Dendritic cell treated with granulocyte-macrophage colony-stimulating factor and Interleukin-4, amounts not matched to agents 40 ng/mL and 50 ng/mL, for 4 days (primary cell): ENCODE measurements at regions not wholly inside any gene's neighbourhood (a gene's known extent, or its start where the extent isn't known, plus 50 kb on each side); places are given as distances from the start of the nearest gene placed in this dataset.

Source experiments
- H3K27ac Mint-ChIP-seq: one replicate; pipeline ENCODE4 v1.8.0; 2022; ENCODE audit warnings: mild to moderate bottlenecking, mixed read lengths
- H3K27me3 Mint-ChIP-seq: one replicate; pipeline ENCODE4 v1.8.0; 2022; ENCODE audit warnings: mild to moderate bottlenecking, mixed read lengths
- H3K36me3 Mint-ChIP-seq: one replicate; pipeline ENCODE4 v1.8.0; 2022; ENCODE audit warnings: low read depth, mixed read lengths
- H3K4me1 Mint-ChIP-seq: one replicate; pipeline ENCODE4 v1.8.0; 2022; ENCODE audit warnings: low read depth, mixed read lengths
- H3K4me3 Mint-ChIP-seq: one replicate; pipeline ENCODE4 v1.8.0; 2022; ENCODE audit warnings: mild to moderate bottlenecking, moderate library complexity, mixed read lengths
- H3K9me3 Mint-ChIP-seq: one replicate; pipeline ENCODE4 v1.8.0; 2022; ENCODE audit warnings: mixed read lengths
- intact Hi-C: fragments of 100-400 bp; cut with micrococcal nuclease; formaldehyde crosslinking; loops from one replicate; pipeline ENCODE4 v1.15.0; 2022

DNA sequence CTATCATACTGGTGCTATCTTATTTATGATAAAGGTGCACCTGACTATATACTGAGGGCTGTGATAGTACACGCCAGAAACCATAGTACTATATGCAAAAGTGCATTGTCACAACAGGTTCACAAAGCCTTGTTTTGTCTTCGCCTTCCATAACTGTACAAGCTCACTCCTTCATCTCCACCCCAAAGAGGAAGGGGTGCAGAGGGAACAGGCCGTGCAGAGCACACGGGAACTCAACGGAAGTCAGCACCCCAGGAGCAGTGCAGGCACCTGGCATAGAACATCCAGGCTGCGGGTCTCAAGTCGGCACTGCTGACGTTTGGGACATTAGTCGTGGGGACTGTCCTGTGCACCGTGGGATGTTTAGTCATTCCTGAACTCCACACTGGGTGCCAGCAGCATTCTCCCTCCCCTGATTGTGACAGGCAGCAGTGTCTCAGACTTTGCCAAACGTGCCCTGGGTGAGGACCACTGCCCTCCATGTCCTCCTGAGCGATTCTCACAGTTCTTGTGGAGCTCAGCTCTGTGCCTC, 99.7 kb downstream of the PXDC1 start:
- peaks cover 5% of the 10 kb centered on the region for H3K4me1 Mint-ChIP-seq

GRCh38 chr6:3650959-3651697, 100.4 kb downstream of the PXDC1 start:
- intact Hi-C loops = no loop called here
- Mint-ChIP-seq H3K4me3 (no peak overlapping the region), H3K9me3 (no peaks in the 10 kb centered on the region), H3K27ac (no peak overlapping the region), H3K4me1 (peaks cover 5% of the 10 kb centered on the region), H3K27me3 (no peaks in the 10 kb centered on the region), H3K36me3 (no peaks in the 10 kb centered on the region)

More for the DNA sequence above, 99.7 kb downstream of the PXDC1 start:
- no peak overlapping the region for H3K4me3 Mint-ChIP-seq
- no peak overlapping the region for H3K27ac Mint-ChIP-seq
- no peaks in the 10 kb centered on the region for H3K36me3 Mint-ChIP-seq
- H3K27me3 Mint-ChIP-seq = no peaks in the 10 kb centered on the region
- intact Hi-C loops = no loop called here
- H3K9me3 Mint-ChIP-seq = no peaks in the 10 kb centered on the region

DNA sequence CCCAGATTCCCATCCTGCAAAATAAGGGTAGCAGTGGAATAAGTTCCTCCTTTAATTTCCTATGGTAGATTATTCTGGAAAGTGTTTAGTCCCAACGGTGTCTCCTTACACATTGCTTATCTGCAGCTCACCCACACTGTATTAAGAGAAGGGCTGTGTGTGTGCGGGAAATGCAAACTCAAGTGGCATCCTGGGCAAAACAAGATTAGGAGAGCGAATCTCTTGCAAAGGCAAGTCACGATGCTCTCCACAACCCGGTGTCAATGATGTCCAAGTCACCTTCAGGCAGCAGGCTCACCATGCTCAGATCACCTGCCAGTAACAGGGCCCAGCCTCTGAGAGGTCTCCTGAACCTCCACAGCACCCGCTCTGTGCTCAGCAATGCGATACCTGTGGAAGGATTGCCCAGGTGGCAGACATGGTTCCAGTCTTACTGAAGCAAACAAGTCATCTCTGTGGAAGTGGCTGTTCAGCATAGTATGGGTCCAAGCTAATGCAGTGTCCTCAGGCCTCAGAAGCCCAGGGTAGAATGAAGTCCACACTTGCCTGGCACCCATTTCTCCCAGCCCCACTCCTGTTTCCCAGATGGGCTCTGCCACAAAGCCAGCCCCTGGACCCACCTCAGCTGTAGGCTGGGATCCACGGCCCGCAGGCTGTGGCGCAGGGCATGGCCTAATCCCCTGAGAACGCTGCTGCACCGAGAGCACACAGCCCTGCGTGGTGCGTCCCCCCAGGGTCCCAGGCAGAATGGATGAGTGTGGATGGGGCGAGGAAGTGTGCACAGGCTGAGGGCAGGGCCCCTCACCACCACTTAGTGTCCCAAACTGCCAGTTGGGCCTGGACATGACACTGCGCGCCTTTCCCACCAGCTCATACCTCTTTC, 101.2 kb downstream of the PXDC1 start:
- Mint-ChIP-seq H3K27me3 (no peaks in the 10 kb centered on the region), H3K9me3 (no peaks in the 10 kb centered on the region), H3K27ac (no peak overlapping the region), H3K4me3 (no peak overlapping the region), H3K4me1 (peaks cover 5% of the 10 kb centered on the region), H3K36me3 (no peaks in the 10 kb centered on the region)
- intact Hi-C loops = no loop called here

GRCh38 chr6:3648724-3649123, 102.8 kb downstream of the PXDC1 start:
- Mint-ChIP-seq H3K4me3 (no peak overlapping the region), H3K27me3 (no peaks in the 10 kb centered on the region), H3K36me3 (no peaks in the 10 kb centered on the region)

DNA sequence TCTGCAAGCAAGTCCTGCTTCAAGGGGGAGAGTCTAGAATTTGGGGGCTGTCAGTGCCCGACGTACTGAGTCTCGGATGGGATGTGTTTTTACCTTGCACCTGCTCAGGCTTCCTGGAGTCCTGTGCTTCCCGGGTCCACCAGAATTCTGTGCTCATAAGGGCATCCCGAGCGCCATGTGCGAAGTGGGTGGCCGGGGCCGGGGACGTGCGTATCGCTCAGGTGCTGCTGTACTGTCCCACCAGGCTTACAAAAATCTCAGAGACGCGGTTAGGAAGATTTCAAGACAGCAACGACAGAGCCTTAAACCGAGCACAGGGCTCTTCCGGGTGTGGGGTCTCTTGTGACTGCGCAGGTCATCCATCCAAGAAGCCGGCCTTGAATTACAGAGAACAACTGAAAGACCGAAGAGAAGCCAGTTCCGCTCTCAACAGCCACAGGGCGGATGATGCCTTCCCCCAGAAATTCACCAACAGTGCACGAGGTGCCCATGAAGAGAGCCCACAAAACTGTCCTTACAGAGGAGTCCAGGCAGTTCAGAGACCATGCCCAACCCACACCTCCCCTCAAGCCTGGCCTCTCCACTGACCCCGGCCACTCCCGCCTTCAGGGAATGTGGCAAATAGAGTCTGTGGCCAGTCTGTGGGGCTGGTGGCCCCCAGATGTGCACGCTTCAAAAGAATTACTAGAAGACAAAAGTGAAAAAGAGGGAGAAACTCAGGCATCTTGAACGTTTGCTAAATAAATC, 104.7 kb downstream of the PXDC1 start:
- Mint-ChIP-seq H3K27me3 (no peaks in the 10 kb centered on the region), H3K4me1 (peaks cover 5% of the 10 kb centered on the region), H3K9me3 (no peaks in the 10 kb centered on the region), H3K4me3 (no peak overlapping the region), H3K36me3 (no peaks in the 10 kb centered on the region), H3K27ac (no peak overlapping the region)
- intact Hi-C loops = no loop called here

More at GRCh38 chr6:3648724-3649123, 102.8 kb downstream of the PXDC1 start:
- H3K9me3 Mint-ChIP-seq = no peaks in the 10 kb centered on the region
- intact Hi-C loops = no loop called here
- peaks cover 5% of the 10 kb centered on the region for H3K4me1 Mint-ChIP-seq
- no peak overlapping the region for H3K27ac Mint-ChIP-seq

DNA sequence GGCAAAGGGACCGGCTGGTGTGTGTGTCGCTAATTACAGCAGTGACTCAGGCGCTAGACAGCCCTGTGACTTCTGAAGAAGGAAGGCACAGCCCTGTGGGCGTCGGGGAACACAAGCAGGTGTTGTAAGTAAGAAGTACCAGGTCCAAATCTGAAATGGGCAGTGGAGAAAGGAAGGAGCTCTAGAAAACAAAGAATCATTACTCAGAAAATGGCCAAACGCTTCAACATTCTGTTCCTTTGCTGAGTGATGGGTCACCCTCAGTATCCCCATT, 106.8 kb downstream of the PXDC1 start:
- no peaks in the 10 kb centered on the region for H3K4me1 Mint-ChIP-seq
- H3K27ac Mint-ChIP-seq = no peak overlapping the region
- no peaks in the 10 kb centered on the region for H3K36me3 Mint-ChIP-seq
- H3K9me3 Mint-ChIP-seq = no peaks in the 10 kb centered on the region
- no peak overlapping the region for H3K4me3 Mint-ChIP-seq
- intact Hi-C loops = no loop called here
- H3K27me3 Mint-ChIP-seq = no peaks in the 10 kb centered on the region

DNA sequence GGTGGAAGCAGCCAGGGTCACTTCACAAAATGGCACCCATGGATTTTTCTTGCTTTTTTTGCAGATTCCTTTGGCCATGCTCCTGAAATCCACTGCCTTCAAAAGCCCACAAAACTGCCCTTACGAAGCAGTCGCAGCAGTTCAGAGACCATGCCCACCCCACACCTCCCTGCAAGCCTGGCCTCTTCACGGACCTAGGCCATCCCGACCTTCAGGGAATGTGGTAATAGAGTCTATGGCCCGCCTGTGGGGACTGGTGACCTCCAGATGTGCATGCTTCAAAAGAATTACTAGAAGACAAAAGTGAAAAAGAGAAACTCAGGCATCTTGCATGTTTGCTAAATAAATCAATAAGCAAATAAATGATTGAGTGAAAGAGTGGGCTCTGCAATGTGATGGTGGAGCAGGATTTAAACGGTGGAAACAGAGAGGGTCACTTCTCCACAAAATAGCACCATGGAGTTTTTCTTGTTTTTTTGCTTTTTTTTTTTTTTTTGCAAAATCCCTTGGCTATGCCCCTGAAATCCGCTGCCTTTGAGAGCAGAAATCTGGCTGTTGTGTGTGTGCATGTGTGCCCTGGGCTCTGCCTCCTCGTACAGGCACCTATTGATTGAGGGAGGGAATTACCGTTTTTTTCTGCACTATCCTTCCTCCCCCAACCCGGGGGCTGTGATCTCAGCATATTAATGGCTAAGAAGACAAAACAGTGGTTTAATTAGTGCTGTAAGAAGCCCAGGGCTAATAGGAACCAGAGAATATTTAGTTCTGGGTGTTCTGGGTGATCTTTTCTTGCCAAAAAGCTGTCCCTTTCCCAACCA, 107.4 kb downstream of the PXDC1 start:
- no peak overlapping the region for H3K27ac Mint-ChIP-seq

DNA sequence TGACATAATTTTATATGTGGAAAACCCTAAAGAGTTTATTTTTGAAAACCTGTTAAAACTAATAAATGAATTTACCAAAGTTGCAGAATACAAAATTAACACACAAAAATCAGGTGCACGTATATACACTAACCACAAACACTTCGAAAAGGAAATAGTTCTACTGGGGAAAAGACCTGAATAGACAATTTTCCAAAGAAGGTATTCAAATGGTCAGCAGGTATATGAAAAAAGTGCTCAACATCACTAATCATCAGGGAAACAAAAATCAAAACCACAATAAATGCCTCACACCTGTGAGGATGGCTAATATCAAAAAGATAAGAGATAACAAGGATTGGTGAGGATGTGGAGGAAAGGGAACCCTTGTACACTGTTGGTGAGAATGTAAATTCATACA, 110.6 kb downstream of the PXDC1 start:
- Mint-ChIP-seq H3K4me3 (no peak overlapping the region), H3K9me3 (no peaks in the 10 kb centered on the region), H3K27ac (no peak overlapping the region), H3K4me1 (no peaks in the 10 kb centered on the region), H3K27me3 (no peaks in the 10 kb centered on the region), H3K36me3 (no peaks in the 10 kb centered on the region)
- intact Hi-C loops = no loop called here

More for the DNA sequence above, 107.4 kb downstream of the PXDC1 start:
- Mint-ChIP-seq H3K4me3 (no peak overlapping the region), H3K9me3 (no peaks in the 10 kb centered on the region), H3K36me3 (no peaks in the 10 kb centered on the region), H3K27me3 (no peaks in the 10 kb centered on the region), H3K4me1 (no peaks in the 10 kb centered on the region)
- intact Hi-C loops = no loop called here

DNA sequence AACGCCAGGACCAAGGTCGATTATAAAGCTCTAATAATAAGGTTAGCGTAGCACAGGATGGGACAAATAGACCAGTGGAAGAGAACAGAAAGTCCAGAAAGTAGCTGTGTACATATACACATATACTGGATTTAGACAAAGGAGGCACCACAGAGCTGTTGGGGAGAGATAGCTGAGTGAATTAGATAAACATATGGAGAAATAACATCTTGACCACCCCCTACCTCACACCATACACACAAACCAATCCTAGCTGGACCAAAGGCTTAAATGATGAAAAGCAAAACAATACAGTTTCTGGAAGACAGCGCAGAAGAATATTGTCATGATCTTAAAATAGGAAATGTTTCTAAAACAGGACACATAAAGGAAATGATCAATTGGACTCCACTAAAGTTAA, 112.9 kb downstream of the PXDC1 start:
- intact Hi-C loops = no loop called here
- Mint-ChIP-seq H3K27me3 (no peaks in the 10 kb centered on the region), H3K36me3 (no peaks in the 10 kb centered on the region), H3K4me3 (no peak overlapping the region), H3K9me3 (no peaks in the 10 kb centered on the region), H3K4me1 (no peaks in the 10 kb centered on the region), H3K27ac (no peak overlapping the region)

GRCh38 chr6:3636060-3636459, 115.5 kb downstream of the PXDC1 start:
- H3K9me3 Mint-ChIP-seq = no peaks in the 10 kb centered on the region
- no peaks in the 10 kb centered on the region for H3K27me3 Mint-ChIP-seq

DNA sequence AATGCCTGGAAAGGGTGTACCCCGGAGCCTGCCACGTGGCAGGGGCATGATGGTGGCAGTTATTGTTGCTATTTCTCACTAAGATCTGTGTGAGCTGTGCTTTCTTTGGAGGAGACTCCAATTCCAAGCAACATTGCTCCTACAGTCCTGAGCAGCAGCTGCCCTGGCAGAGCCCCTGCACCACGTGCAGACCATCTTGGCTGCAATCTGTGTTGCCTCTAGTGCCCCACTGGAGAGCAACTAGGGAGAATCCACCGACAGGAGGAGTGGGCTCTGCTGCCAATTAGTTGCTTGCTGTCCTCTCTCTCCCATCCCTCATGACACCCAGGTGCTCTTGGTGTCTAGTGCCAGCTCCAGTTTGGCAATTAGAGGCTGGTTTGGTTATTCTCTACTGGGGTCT, 116.0 kb downstream of the PXDC1 start:
- Mint-ChIP-seq H3K9me3 (no peaks in the 10 kb centered on the region), H3K4me1 (peaks cover 3% of the 10 kb centered on the region), H3K36me3 (no peaks in the 10 kb centered on the region), H3K4me3 (no peak overlapping the region), H3K27me3 (no peaks in the 10 kb centered on the region), H3K27ac (no peak overlapping the region)
- intact Hi-C loops = no loop called here

More at GRCh38 chr6:3636060-3636459, 115.5 kb downstream of the PXDC1 start:
- intact Hi-C loops = no loop called here
- no peaks in the 10 kb centered on the region for H3K4me1 Mint-ChIP-seq
- no peak overlapping the region for H3K4me3 Mint-ChIP-seq
- H3K36me3 Mint-ChIP-seq = no peaks in the 10 kb centered on the region
- H3K27ac Mint-ChIP-seq = no peak overlapping the region

GRCh38 chr6:3634280-3634816, 117.2 kb downstream of the PXDC1 start:
- Mint-ChIP-seq H3K4me3 (no peak overlapping the region), H3K27me3 (peaks cover 2% of the 10 kb centered on the region), H3K36me3 (no peaks in the 10 kb centered on the region), H3K4me1 (peaks cover 7% of the 10 kb centered on the region), H3K9me3 (no peaks in the 10 kb centered on the region), H3K27ac (no peak overlapping the region)
- intact Hi-C loops = no loop called here

DNA sequence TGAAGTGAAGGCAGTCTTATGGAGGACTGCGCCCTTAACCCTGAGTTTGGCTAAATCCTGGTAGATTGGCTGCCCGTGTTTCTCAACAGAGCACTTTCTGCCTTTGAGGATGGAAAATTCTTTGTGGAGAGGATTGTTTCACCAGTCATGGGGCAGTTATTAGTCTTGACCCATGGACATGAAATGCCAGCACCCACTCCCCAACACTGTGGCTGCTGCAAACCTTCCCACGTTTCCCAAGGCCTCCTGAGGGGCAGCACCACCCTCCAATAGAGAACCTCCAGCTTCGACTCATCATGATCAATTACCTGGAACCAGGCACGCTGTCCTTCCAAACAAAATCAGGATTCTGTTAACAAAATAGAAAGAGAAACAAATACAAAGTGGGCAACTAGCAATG, 117.8 kb downstream of the PXDC1 start:
- Mint-ChIP-seq H3K27me3 (peaks cover 4% of the 10 kb centered on the region), H3K36me3 (no peaks in the 10 kb centered on the region), H3K9me3 (no peaks in the 10 kb centered on the region), H3K27ac (no peak overlapping the region), H3K4me1 (peaks cover 7% of the 10 kb centered on the region), H3K4me3 (no peak overlapping the region)
- intact Hi-C loops = no loop called here
